Keratinocyte (primary cell): ENCODE measurements at regions not wholly inside any gene's neighbourhood (a gene's known extent, or its start where the extent isn't known, plus 50 kb on each side); places are given as distances from the start of the nearest gene placed in this dataset.

Experiments
- DNase-seq: peaks from one replicate; pipeline ENCODE4 v3.0.0-alpha.2; 2011; ENCODE audit warnings: low read depth, missing footprints, low spot score
- FAIRE-seq: peaks from 2 replicates; lab custom pipeline; 2011; peaks lifted over from hg19 to GRCh38; lab: Jason Lieb, UNC
- H2AFZ ChIP-seq: 2 replicates; pipeline ENCODE4 v1.6.0; 2012; ENCODE audit warnings: low read length, control low read depth, inconsistent platforms; ENCODE audit not compliant: control insufficient read depth
- H3K27ac ChIP-seq: 2 replicates; pipeline ENCODE4 v1.5.1; 2011; ENCODE audit warnings: low read length; ENCODE audit not compliant: control insufficient read depth, insufficient read depth
- H3K27me3 ChIP-seq: 3 replicates; pipeline ENCODE4 v1.6.0; 2011; ENCODE audit warnings: low read length; ENCODE audit not compliant: control insufficient read depth, insufficient read depth; ENCODE audit errors: extremely low read depth
- H3K36me3 ChIP-seq, 2 experiments: 2 replicates in 1 of 2; 3 replicates in 1 of 2; pipeline ENCODE4 v1.5.1; 2011; ENCODE audit warnings: low read length in 2 of 2, mild to moderate bottlenecking in 1 of 2; ENCODE audit not compliant: control insufficient read depth in 2 of 2, insufficient read depth in 2 of 2; ENCODE audit errors: extremely low read depth in 1 of 2
- H3K4me1 ChIP-seq: 3 replicates; pipeline ENCODE4 v1.5.1; 2011; ENCODE audit warnings: low read length; ENCODE audit not compliant: control insufficient read depth, insufficient read depth; ENCODE audit errors: extremely low read depth
- H3K4me2 ChIP-seq: 3 replicates; pipeline ENCODE4 v1.6.0; 2011; ENCODE audit warnings: low read depth, low read length; ENCODE audit not compliant: control insufficient read depth, insufficient read depth; ENCODE audit errors: extremely low read depth
- H3K4me3 ChIP-seq, 3 experiments: fragments of 200-600 bp in 1 of 3; sonication (generic) in 1 of 3; 2 replicates in 2 of 3; 3 replicates in 1 of 3; pipeline ENCODE4 v1.5.1; 2011 to 2016; ENCODE audit warnings: low read length in 3 of 3, mild to moderate bottlenecking in 3 of 3, control low read depth in 2 of 3, inconsistent platforms in 1 of 3, low read depth in 1 of 3, mixed read lengths in 1 of 3, mixed run types in 1 of 3, moderate library complexity in 1 of 3; ENCODE audit not compliant: control insufficient read depth in 2 of 3, insufficient read depth in 2 of 3; ENCODE audit errors: extremely low read depth in 1 of 3
- H3K79me2 ChIP-seq: 2 replicates; pipeline ENCODE4 v1.6.0; 2012; ENCODE audit warnings: low read length; ENCODE audit not compliant: control insufficient read depth, insufficient read depth
- H3K9ac ChIP-seq: 3 replicates; pipeline ENCODE4 v1.6.0; 2011; ENCODE audit warnings: low read length; ENCODE audit not compliant: control insufficient read depth, insufficient read depth; ENCODE audit errors: extremely low read depth
- H3K9me1 ChIP-seq: 3 replicates; pipeline ENCODE4 v1.6.0; 2011; ENCODE audit warnings: low read length; ENCODE audit not compliant: control insufficient read depth, insufficient read depth; ENCODE audit errors: extremely low read depth
- H3K9me3 ChIP-seq: 2 replicates; pipeline ENCODE4 v1.5.1; 2012; ENCODE audit warnings: low read depth, low read length; ENCODE audit not compliant: control insufficient read depth
- H4K20me1 ChIP-seq: 3 replicates; pipeline ENCODE4 v1.6.0; 2011; ENCODE audit warnings: low read length; ENCODE audit not compliant: control insufficient read depth, insufficient read depth; ENCODE audit errors: extremely low read depth
- CTCF ChIP-seq, 3 experiments: IDR thresholded peaks in 1 of 3; conservative IDR thresholded peaks in 1 of 3; optimal IDR thresholded peaks in 1 of 3; 2 replicates in 2 of 3; 3 replicates in 1 of 3; pipeline versions ENCODE3 to v1.5.1; 2011; ENCODE audit warnings: low read length in 3 of 3, mild to moderate bottlenecking in 3 of 3, moderate library complexity in 2 of 3, control low read depth in 1 of 3, inconsistent platforms in 1 of 3; ENCODE audit not compliant: insufficient read depth in 2 of 3; ENCODE audit errors: extremely low read depth in 1 of 3
- EZH2 ChIP-seq: IDR thresholded peaks from one replicate; pipeline ENCODE4 v1.6.1; 2012; ENCODE audit warnings: inconsistent platforms, mild to moderate bottlenecking, low read length, moderate library complexity
- dilution Hi-C: fragments of 300-500 bp; cut with MboI; formaldehyde crosslinking; loops from one replicate; pipeline ENCODE4 v1.7.0; 2020; ENCODE audit warnings: low sequenced_read_pairs; ENCODE audit not compliant: extremely low pct_ligation_motif_present

- no peaks in the 10 kb centered on the region for H3K9me1 ChIP-seq
- dilution Hi-C loops, result no loop called here
- TF ChIP-seq CTCF (optimal IDR thresholded peaks at IDR 0.05 in 1 of 3, IDR thresholded peaks at IDR 0.05 in 1 of 3, conservative IDR thresholded peaks at IDR 0.05 in 1 of 3; ENCODE audit: extremely low read depth in 1 of 3, insufficient read depth in 2 of 3, low read length in 3 of 3) (no peak), EZH2 (no peak)
- H3K4me1 ChIP-seq, result no peaks in the 10 kb centered on the region
- no peaks in the 10 kb centered on the region for H3K79me2 ChIP-seq
- no peaks in the 10 kb centered on the region for H3K9me3 ChIP-seq
- no peak overlapping the region for H3K4me3 ChIP-seq
- H3K27ac ChIP-seq, result no peak overlapping the region
- DNase-seq, result no peak
- H3K36me3 ChIP-seq, result no peaks in the 10 kb centered on the region
- no peaks in the 10 kb centered on the region for H4K20me1 ChIP-seq
- FAIRE-seq, result no peak
- no peak overlapping the region for H3K4me2 ChIP-seq
- no peak overlapping the region for H2AFZ ChIP-seq
- H3K27me3 ChIP-seq, result no peaks in the 10 kb centered on the region
- H3K9ac ChIP-seq, result no peak overlapping the region
Observed at GRCh38 chr5:3182133-3182876, 413.3 kb upstream of the IRX1 start.

- DNase-seq (no peak), FAIRE-seq (no peak)
- H3K27me3 ChIP-seq, result no peaks in the 10 kb centered on the region
- H4K20me1 ChIP-seq, result no peaks in the 10 kb centered on the region
- no peaks in the 10 kb centered on the region for H3K79me2 ChIP-seq
- dilution Hi-C loops, result no loop called here
- H3K4me2 ChIP-seq, result no peak overlapping the region
- H3K27ac ChIP-seq, result no peak overlapping the region
- H3K36me3 ChIP-seq, result no peaks in the 10 kb centered on the region
- H3K9ac ChIP-seq, result no peak overlapping the region
- no peak for TF ChIP-seq EZH2
- no peak for TF ChIP-seq CTCF (optimal IDR thresholded peaks at IDR 0.05 in 1 of 3, IDR thresholded peaks at IDR 0.05 in 1 of 3, conservative IDR thresholded peaks at IDR 0.05 in 1 of 3; ENCODE audit: extremely low read depth in 1 of 3, insufficient read depth in 2 of 3, low read length in 3 of 3)
- no peak overlapping the region for H2AFZ ChIP-seq
- no peaks in the 10 kb centered on the region for H3K9me3 ChIP-seq
- H3K4me1 ChIP-seq, result no peaks in the 10 kb centered on the region
- H3K4me3 ChIP-seq, result no peak overlapping the region
- H3K9me1 ChIP-seq, result no peaks in the 10 kb centered on the region
Observed at GRCh38 chr5:3181671-3182070, 414.0 kb upstream of the IRX1 start.
